ENCODE measurements at regions not wholly inside any gene's neighbourhood (a gene's known extent, or its start where the extent isn't known, plus 50 kb on each side); places are given as distances from the start of the nearest gene placed in this dataset.

GRCh38 chr17:33806631-33807030 lies 448.5 kb upstream of the CCL2 start:
- ATAC-seq, result no peak
- DNase-seq, result no peak
- Mint-ChIP-seq H3K4me1 (ENCODE audit: low read depth) (no peaks in the 10 kb centered on the region), H3K36me3 (ENCODE audit: low read depth) (no peaks in the 10 kb centered on the region), H3K27ac (no peak overlapping the region), H3K9me3 (ENCODE audit: insufficient read depth) (no peaks in the 10 kb centered on the region), H3K4me3 (no peak overlapping the region), H3K27me3 (ENCODE audit: low read depth) (peaks cover 13% of the 10 kb centered on the region)
- CTCF ChIA-PET, result no interaction called here
- POLR2A ChIA-PET, result no interaction called here

- H3K36me3 Mint-ChIP-seq (ENCODE audit: low read depth), result no peaks in the 10 kb centered on the region
- peaks cover 5% of the 10 kb centered on the region for H3K27me3 Mint-ChIP-seq (ENCODE audit: low read depth)
- ChIA-PET POLR2A (no interaction called here), CTCF (no interaction called here)
- DNase-seq (no peak), ATAC-seq (no peak)
- H3K4me3 Mint-ChIP-seq, result no peak overlapping the region
- H3K4me1 Mint-ChIP-seq (ENCODE audit: low read depth), result no peaks in the 10 kb centered on the region
- H3K27ac Mint-ChIP-seq, result no peak overlapping the region
- H3K9me3 Mint-ChIP-seq (ENCODE audit: insufficient read depth), result no peaks in the 10 kb centered on the region
Observed at GRCh38 chr17:33809748-33810147, 445.3 kb upstream of the CCL2 start.

GRCh38 chr17:33811004-33811760 lies 443.9 kb upstream of the CCL2 start:
- Mint-ChIP-seq H3K36me3 (ENCODE audit: low read depth) (no peaks in the 10 kb centered on the region), H3K9me3 (ENCODE audit: insufficient read depth) (no peaks in the 10 kb centered on the region), H3K27me3 (ENCODE audit: low read depth) (peaks cover 3% of the 10 kb centered on the region), H3K4me3 (no peak overlapping the region), H3K27ac (no peak overlapping the region), H3K4me1 (ENCODE audit: low read depth) (no peaks in the 10 kb centered on the region)
- DNase-seq, result no peak
- no peak for ATAC-seq
- ChIA-PET CTCF (no interaction called here), POLR2A (no interaction called here)

- POLR2A ChIA-PET, result no interaction called here
Observed at GRCh38 chr17:33811984-33812577, 443.0 kb upstream of the CCL2 start.

GRCh38 chr17:33814852-33815251 lies 440.2 kb upstream of the CCL2 start:
- Mint-ChIP-seq H3K27ac (no peak overlapping the region), H3K9me3 (ENCODE audit: insufficient read depth) (no peaks in the 10 kb centered on the region), H3K36me3 (ENCODE audit: low read depth) (no peaks in the 10 kb centered on the region), H3K4me1 (ENCODE audit: low read depth) (no peaks in the 10 kb centered on the region), H3K4me3 (no peak overlapping the region), H3K27me3 (ENCODE audit: low read depth) (no peaks in the 10 kb centered on the region)
- ChIA-PET POLR2A (no interaction called here), CTCF (no interaction called here)
- DNase-seq (no peak), ATAC-seq (no peak)

More at GRCh38 chr17:33811984-33812577, 443.0 kb upstream of the CCL2 start:
- CTCF ChIA-PET, result no interaction called here
- no peaks in the 10 kb centered on the region for H3K4me1 Mint-ChIP-seq (ENCODE audit: low read depth)
- no peak for DNase-seq
- no peak overlapping the region for H3K27ac Mint-ChIP-seq
- H3K4me3 Mint-ChIP-seq, result no peak overlapping the region
- no peaks in the 10 kb centered on the region for H3K9me3 Mint-ChIP-seq (ENCODE audit: insufficient read depth)
- ATAC-seq, result no peak
- H3K36me3 Mint-ChIP-seq (ENCODE audit: low read depth), result no peaks in the 10 kb centered on the region
- H3K27me3 Mint-ChIP-seq (ENCODE audit: low read depth), result peaks cover 3% of the 10 kb centered on the region

GRCh38 chr17:33816036-33816435 lies 439.0 kb upstream of the CCL2 start:
- H3K9me3 Mint-ChIP-seq (ENCODE audit: insufficient read depth), result no peaks in the 10 kb centered on the region
- H3K36me3 Mint-ChIP-seq (ENCODE audit: low read depth), result no peaks in the 10 kb centered on the region
- no peaks in the 10 kb centered on the region for H3K4me1 Mint-ChIP-seq (ENCODE audit: low read depth)
- no peak overlapping the region for H3K4me3 Mint-ChIP-seq
- ATAC-seq, result no peak
- H3K27me3 Mint-ChIP-seq (ENCODE audit: low read depth), result peaks cover 2% of the 10 kb centered on the region
- POLR2A ChIA-PET, result no interaction called here
- CTCF ChIA-PET, result no interaction called here
- no peak overlapping the region for H3K27ac Mint-ChIP-seq
- DNase-seq, result no peak

- POLR2A ChIA-PET, result no interaction called here
- DNase-seq (no peak), ATAC-seq (no peak)
- peaks cover 3% of the 10 kb centered on the region for H3K27me3 Mint-ChIP-seq (ENCODE audit: low read depth)
- no peaks in the 10 kb centered on the region for H3K9me3 Mint-ChIP-seq (ENCODE audit: insufficient read depth)
- CTCF ChIA-PET, result no interaction called here
- no peaks in the 10 kb centered on the region for H3K36me3 Mint-ChIP-seq (ENCODE audit: low read depth)
- H3K4me3 Mint-ChIP-seq, result no peak overlapping the region
- no peak overlapping the region for H3K27ac Mint-ChIP-seq
- H3K4me1 Mint-ChIP-seq (ENCODE audit: low read depth), result no peaks in the 10 kb centered on the region
Observed at GRCh38 chr17:33816842-33817617, 438.1 kb upstream of the CCL2 start.

- ATAC-seq, result no peak
- Mint-ChIP-seq H3K27ac (no peak overlapping the region), H3K4me1 (ENCODE audit: low read depth) (no peaks in the 10 kb centered on the region), H3K4me3 (no peak overlapping the region), H3K27me3 (ENCODE audit: low read depth) (peaks cover 3% of the 10 kb centered on the region), H3K9me3 (ENCODE audit: insufficient read depth) (no peaks in the 10 kb centered on the region), H3K36me3 (ENCODE audit: low read depth) (no peaks in the 10 kb centered on the region)
- no peak for DNase-seq
- CTCF ChIA-PET, result interaction anchor here (1.0 kb wide), 1 partner anchor 328 kb away, joined by 3 read pairs; no protein-coding TSS in a partner anchor
- POLR2A ChIA-PET, result no interaction called here
Observed at GRCh38 chr17:33819539-33819938, 435.5 kb upstream of the CCL2 start.

GRCh38 chr17:33832262-33832661 lies 422.8 kb upstream of the CCL2 start:
- CTCF ChIA-PET, result no interaction called here
- no peak overlapping the region for H3K4me3 Mint-ChIP-seq
- POLR2A ChIA-PET, result no interaction called here
- no peak overlapping the region for H3K27ac Mint-ChIP-seq
- peaks cover 4% of the 10 kb centered on the region for H3K27me3 Mint-ChIP-seq (ENCODE audit: low read depth)
- no peaks in the 10 kb centered on the region for H3K9me3 Mint-ChIP-seq (ENCODE audit: insufficient read depth)
- DNase-seq (no peak), ATAC-seq (no peak)
- H3K36me3 Mint-ChIP-seq (ENCODE audit: low read depth), result no peaks in the 10 kb centered on the region
- H3K4me1 Mint-ChIP-seq (ENCODE audit: low read depth), result no peaks in the 10 kb centered on the region

GRCh38 chr17:33837281-33837680 lies 417.8 kb upstream of the CCL2 start:
- H3K4me1 Mint-ChIP-seq (ENCODE audit: low read depth), result no peaks in the 10 kb centered on the region
- H3K27ac Mint-ChIP-seq, result no peak overlapping the region
- H3K4me3 Mint-ChIP-seq, result no peak overlapping the region
- no peaks in the 10 kb centered on the region for H3K9me3 Mint-ChIP-seq (ENCODE audit: insufficient read depth)
- H3K27me3 Mint-ChIP-seq (ENCODE audit: low read depth), result peaks cover 5% of the 10 kb centered on the region
- no peak for DNase-seq
- ChIA-PET POLR2A (no interaction called here), CTCF (no interaction called here)
- H3K36me3 Mint-ChIP-seq (ENCODE audit: low read depth), result no peaks in the 10 kb centered on the region
- no peak for ATAC-seq

GRCh38 chr17:33838281-33838680 lies 416.8 kb upstream of the CCL2 start:
- Mint-ChIP-seq H3K27ac (no peak overlapping the region), H3K36me3 (ENCODE audit: low read depth) (no peaks in the 10 kb centered on the region), H3K4me3 (no peak overlapping the region), H3K9me3 (ENCODE audit: insufficient read depth) (no peaks in the 10 kb centered on the region), H3K27me3 (ENCODE audit: low read depth) (peaks cover 4% of the 10 kb centered on the region), H3K4me1 (ENCODE audit: low read depth) (no peaks in the 10 kb centered on the region)
- ATAC-seq, result no peak
- no peak for DNase-seq
- POLR2A ChIA-PET, result no interaction called here
- CTCF ChIA-PET, result no interaction called here

GRCh38 chr17:33847900-33848299 lies 407.2 kb upstream of the CCL2 start:
- Mint-ChIP-seq H3K27ac (no peak overlapping the region), H3K4me1 (ENCODE audit: low read depth) (no peaks in the 10 kb centered on the region), H3K27me3 (ENCODE audit: low read depth) (no peaks in the 10 kb centered on the region), H3K36me3 (ENCODE audit: low read depth) (no peaks in the 10 kb centered on the region), H3K9me3 (ENCODE audit: insufficient read depth) (no peaks in the 10 kb centered on the region), H3K4me3 (no peak overlapping the region)
- no peak for ATAC-seq
- ChIA-PET POLR2A (no interaction called here), CTCF (no interaction called here)
- DNase-seq, result no peak

All from activated CD8-positive, alpha-beta T cell treated with anti-CD3 and anti-CD28 coated beads, Interleukin-2, amount 10 ng/mL, durations not matched to agents 7 days and 5 days (primary cell).